Tongue (tissue), 1 donor: ENCODE measurements at regions not wholly inside any gene's neighbourhood (a gene's known extent, or its start where the extent isn't known, plus 50 kb on each side); places are given as distances from the start of the nearest gene placed in this dataset.
"Not testable (repeated sequence)": the region's sequence is repeated elsewhere in the genome, so short reads cannot be mapped to it uniquely, and the experiment has no call there.

Experiments used
- DNase-seq: peaks from one replicate; pipeline ENCODE4 v3.0.0-alpha.2; 2015

GRCh38 chr6:97689078-97689754 is 406.2 kb upstream of the MMS22L start:
- DNase-seq = no peak

GRCh38 chr6:97697456-97697855 is 414.4 kb upstream of the MMS22L start:
- no peak for DNase-seq

GRCh38 chr6:97701801-97702200 is 418.8 kb upstream of the MMS22L start:
- no peak for DNase-seq

GRCh38 chr6:97702248-97702647 is 419.2 kb upstream of the MMS22L start:
- DNase-seq = no peak

- no peak for DNase-seq
Measured at GRCh38 chr6:97703661-97704060, 420.6 kb upstream of the MMS22L start.

GRCh38 chr6:97705568-97705967 is 422.6 kb upstream of the MMS22L start:
- peak; percentile 18 for DNase-seq

- no peak for DNase-seq
Measured at GRCh38 chr6:97712751-97713150, 429.7 kb upstream of the MMS22L start.

- no peak for DNase-seq
Measured at GRCh38 chr6:97714772-97715171, 431.8 kb upstream of the MMS22L start.

GRCh38 chr6:97717086-97717485 is 434.1 kb upstream of the MMS22L start:
- no peak for DNase-seq

GRCh38 chr6:97726378-97726777 is 443.4 kb upstream of the MMS22L start:
- DNase-seq = peak; percentile 7

- no peak for DNase-seq
Measured at GRCh38 chr6:97732045-97732444, 449.0 kb upstream of the MMS22L start.

GRCh38 chr6:97757575-97757974 is 474.6 kb upstream of the MMS22L start:
- DNase-seq = no peak

GRCh38 chr6:97765461-97765860 is 482.4 kb upstream of the MMS22L start:
- no peak for DNase-seq

- no peak for DNase-seq
Measured at GRCh38 chr6:97771372-97771771, 488.4 kb upstream of the MMS22L start.

GRCh38 chr6:97775012-97775411 is 492.0 kb upstream of the MMS22L start:
- DNase-seq = no peak

- DNase-seq = no peak
Measured at GRCh38 chr6:97778290-97779038, 495.4 kb upstream of the MMS22L start.

- DNase-seq = not testable (repeated sequence)
Measured at GRCh38 chr6:97779039-97779766, 496.2 kb upstream of the MMS22L start.

GRCh38 chr6:97790926-97791590 is 508.0 kb upstream of the MMS22L start:
- DNase-seq = no peak

GRCh38 chr6:97805596-97805995 is 522.6 kb upstream of the MMS22L start:
- no peak for DNase-seq

GRCh38 chr6:97812940-97813339 is 529.9 kb upstream of the MMS22L start:
- no peak for DNase-seq

- no peak for DNase-seq
Measured at GRCh38 chr6:97813889-97814567, 531.0 kb upstream of the MMS22L start.

- no peak for DNase-seq
Measured at GRCh38 chr6:97815301-97815812, 532.3 kb upstream of the MMS22L start.
